Astrocyte (in vitro differentiated cells and primary cell): ENCODE measurements at regions not wholly inside any gene's neighbourhood (a gene's known extent, or its start where the extent isn't known, plus 50 kb on each side); places are given as distances from the start of the nearest gene placed in this dataset.

Experiments
- CTCF ChIP-seq: IDR thresholded peaks from 2 replicates; pipeline ENCODE4 v1.5.1; 2011; ENCODE audit warnings: low read depth, mild to moderate bottlenecking, inconsistent platforms, low read length, moderate library complexity; ENCODE audit not compliant: insufficient read depth
- EZH2 ChIP-seq: IDR thresholded peaks from 2 replicates; pipeline ENCODE4 v1.6.1; 2012; ENCODE audit warnings: mild to moderate bottlenecking, low read length, inconsistent platforms; ENCODE audit not compliant: insufficient read depth

- no peak for TF ChIP-seq CTCF
- TF ChIP-seq EZH2, result no peak
Observed at GRCh38 chr12:75585330-75585729, 73.9 kb upstream of the KRR1 start.
